ENCODE measurements at regions not wholly inside any gene's neighbourhood (a gene's known extent, or its start where the extent isn't known, plus 50 kb on each side); places are given as distances from the start of the nearest gene placed in this dataset.

DNA sequence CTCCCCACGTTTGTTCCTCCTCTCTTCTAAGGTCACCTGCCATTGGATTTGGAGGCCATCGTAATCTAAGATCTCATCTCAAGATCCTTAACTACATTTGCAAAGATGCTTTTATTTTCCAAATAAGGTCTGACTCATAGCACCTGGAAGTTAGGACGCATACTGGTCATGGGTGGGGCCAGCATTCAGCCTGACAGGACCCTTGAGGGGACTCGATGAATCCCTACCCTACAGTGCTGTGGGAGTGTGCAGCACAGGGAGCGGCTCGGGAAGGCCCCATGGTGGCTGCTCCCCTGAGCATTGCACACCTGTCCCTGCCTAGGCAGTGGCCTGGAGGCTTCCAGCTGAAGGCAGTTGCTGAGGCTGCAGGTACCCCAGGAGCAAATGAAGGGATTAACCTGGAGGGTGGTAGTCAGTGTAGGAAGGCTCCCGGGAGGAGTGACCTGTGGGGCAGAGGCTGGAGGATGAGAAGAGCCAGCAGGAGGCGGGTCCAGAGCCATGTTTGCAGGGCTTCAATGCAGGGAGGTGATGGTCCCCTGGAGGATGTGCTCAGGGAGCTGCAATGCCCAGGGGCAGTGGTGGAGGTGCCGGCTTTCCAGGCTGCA lies 362.2 kb downstream of the CTTN start:
- Histone ChIP-seq H3K4me3 (ENCODE audit: low read depth, low read length) (no peak overlapping the region), H3K36me3 (ENCODE audit: insufficient read depth) (no peaks in the 10 kb centered on the region), H3K27ac (ENCODE audit: low read depth) (no peak overlapping the region), H3K4me1 (ENCODE audit: insufficient read depth) (no peaks in the 10 kb centered on the region)
- WGBS = 86% methylated on average over 9 of the region's 9 CpGs
- no peak for DNase-seq (ENCODE audit: extremely low spot score)

DNA sequence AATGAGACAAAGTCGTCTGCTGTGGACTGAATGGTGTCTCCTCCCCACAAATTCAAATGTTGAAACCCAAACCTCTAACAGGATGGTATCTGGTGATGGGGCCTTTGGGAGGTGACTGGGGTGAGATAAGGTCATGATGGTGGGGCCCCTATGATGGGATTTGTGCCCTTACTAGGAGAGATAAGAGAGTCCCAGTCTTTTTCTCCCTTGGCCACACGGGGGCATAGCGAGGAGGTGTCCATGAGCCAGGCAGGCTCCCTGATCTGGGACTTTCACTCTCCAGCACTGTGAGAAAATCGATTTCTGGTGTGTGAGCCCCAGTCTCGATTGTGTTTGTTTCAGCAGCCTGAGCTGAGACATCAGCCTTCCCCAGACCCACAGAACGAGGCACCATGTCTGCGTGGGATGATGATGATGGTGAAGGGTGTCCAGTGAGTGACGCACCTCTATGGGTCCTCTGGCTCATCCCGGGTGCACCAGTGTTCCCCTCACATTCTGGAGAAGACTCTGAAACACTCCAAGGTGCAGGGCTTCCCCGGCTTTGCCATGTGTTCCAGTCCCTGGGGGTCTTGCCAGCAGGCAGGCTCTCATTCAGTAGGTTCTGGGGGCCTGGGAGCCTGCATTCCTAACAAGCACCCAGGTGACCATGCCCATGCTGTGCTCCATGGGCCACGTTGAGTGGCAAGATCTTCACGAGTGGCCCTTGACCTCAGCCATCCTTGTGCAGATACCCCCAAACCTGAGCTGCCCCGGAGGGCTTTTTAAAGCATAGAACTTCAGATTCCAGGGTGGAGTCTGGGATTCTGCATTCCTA lies 363.0 kb downstream of the CTTN start:
- Histone ChIP-seq H3K4me1 (ENCODE audit: insufficient read depth) (no peaks in the 10 kb centered on the region), H3K36me3 (ENCODE audit: insufficient read depth) (no peaks in the 10 kb centered on the region), H3K4me3 (ENCODE audit: low read depth, low read length) (no peak overlapping the region), H3K27ac (ENCODE audit: low read depth) (no peak overlapping the region)
- WGBS = 88% methylated on average over 13 of the region's 13 CpGs
- DNase-seq (ENCODE audit: extremely low spot score) = no peak

DNA sequence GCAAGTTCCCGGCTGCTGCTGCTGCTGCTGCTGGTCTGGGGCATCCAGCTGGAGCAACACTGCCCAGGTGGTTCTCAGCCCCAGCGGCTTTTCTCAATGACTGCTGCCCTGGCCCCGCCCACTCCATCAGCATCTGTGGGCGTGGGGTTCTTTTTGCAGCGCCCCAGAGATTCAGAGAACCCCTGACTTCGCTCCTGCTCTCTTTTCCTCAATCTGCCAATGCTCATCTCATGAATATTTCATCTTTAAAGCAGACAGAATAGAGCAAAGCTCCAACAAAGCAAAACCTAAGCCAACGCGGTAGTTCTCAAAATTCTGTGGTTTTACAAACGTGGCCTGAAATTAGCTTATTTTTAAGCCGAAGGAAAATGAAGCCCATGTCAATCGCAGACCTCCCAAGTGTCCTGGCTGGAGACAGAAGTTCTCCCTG lies 363.6 kb downstream of the CTTN start:
- no peak overlapping the region for H3K4me3 ChIP-seq (ENCODE audit: low read depth, low read length)
- DNase-seq (ENCODE audit: extremely low spot score) = no peak
- no peak overlapping the region for H3K27ac ChIP-seq (ENCODE audit: low read depth)
- H3K36me3 ChIP-seq (ENCODE audit: insufficient read depth) = no peaks in the 10 kb centered on the region
- WGBS = 74% methylated on average over 11 of the region's 11 CpGs
- no peaks in the 10 kb centered on the region for H3K4me1 ChIP-seq (ENCODE audit: insufficient read depth)

DNA sequence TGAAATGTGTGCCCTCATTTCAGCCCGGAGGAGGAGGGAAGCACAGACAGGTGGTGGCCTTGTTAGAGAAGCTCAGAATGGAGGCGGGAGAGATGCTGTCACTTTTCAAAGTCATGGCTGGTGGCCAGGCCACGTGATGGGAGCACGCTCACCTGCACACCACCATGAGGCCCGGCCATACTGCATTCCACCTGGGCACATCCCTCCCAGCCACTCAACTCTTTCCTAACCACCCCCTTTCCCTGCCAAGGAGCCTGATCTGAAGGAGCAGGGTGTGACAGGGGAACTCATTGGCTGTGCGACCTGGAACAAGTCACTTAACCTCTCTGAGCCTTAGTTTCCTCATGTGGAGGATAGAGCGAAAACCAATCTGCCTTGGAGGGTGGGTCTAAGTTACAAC lies 364.5 kb downstream of the CTTN start:
- no peaks in the 10 kb centered on the region for H3K36me3 ChIP-seq (ENCODE audit: insufficient read depth)
- no peak overlapping the region for H3K27ac ChIP-seq (ENCODE audit: low read depth)
- DNase-seq (ENCODE audit: extremely low spot score) = no peak
- H3K4me1 ChIP-seq (ENCODE audit: insufficient read depth) = no peaks in the 10 kb centered on the region
- H3K4me3 ChIP-seq (ENCODE audit: low read depth, low read length) = no peak overlapping the region
- whole genome bisulfite sequencing = 89% methylated on average over 7 of the region's 7 CpGs

DNA sequence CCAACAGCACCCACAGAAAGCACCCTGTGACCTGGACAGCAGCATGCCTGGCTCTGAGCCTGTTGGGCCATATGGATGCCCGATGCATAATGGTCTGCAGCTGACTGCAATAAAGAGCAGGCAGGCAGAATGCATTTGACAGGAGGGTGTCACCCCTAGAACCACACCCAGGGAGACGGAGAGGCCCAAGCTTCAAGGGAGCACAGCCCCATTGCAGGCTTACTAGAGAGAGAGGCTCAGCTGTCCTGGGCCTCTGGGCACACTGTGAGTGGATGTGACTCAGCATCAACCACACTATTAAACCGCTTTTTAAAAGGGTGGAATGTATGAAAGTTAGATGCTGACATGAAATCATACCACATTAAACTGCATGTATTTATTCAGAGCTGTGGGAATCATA lies 365.3 kb downstream of the CTTN start:
- H3K4me1 ChIP-seq (ENCODE audit: insufficient read depth) = no peaks in the 10 kb centered on the region
- H3K27ac ChIP-seq (ENCODE audit: low read depth) = no peak overlapping the region
- H3K36me3 ChIP-seq (ENCODE audit: insufficient read depth) = no peaks in the 10 kb centered on the region
- WGBS = 66% methylated on average over 3 of the region's 3 CpGs
- H3K4me3 ChIP-seq (ENCODE audit: low read depth, low read length) = no peak overlapping the region
- no peak for DNase-seq (ENCODE audit: extremely low spot score)

DNA sequence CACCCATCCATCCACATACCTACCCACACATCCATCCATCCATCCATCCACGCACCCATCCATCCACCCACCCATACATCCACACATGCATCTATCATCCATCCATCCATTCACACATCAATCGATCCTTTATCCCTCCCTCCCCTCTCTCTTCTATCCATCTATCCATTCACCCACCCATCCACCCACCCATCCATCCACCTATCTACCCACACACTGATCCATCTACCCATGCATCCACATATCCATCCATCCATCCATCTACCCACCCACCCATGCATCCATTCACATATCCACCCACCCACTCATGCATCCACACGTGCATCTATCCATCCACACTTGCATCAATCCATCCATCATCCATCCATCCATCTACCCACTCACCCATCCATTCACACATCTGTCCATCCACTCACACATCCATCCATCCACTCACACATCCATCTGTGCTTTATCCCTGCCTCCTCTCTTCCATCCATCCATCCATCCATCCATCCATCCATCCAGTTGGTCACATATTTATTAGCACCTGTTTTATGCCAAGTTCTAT lies 366.1 kb downstream of the CTTN start:
- Histone ChIP-seq H3K4me3 (ENCODE audit: low read depth, low read length) (no peak overlapping the region), H3K27ac (ENCODE audit: low read depth) (no peak overlapping the region), H3K4me1 (ENCODE audit: insufficient read depth) (no peaks in the 10 kb centered on the region), H3K36me3 (ENCODE audit: insufficient read depth) (no peaks in the 10 kb centered on the region)
- WGBS = 85% methylated on average over 3 of the region's 3 CpGs
- DNase-seq (ENCODE audit: extremely low spot score) = no peak

DNA sequence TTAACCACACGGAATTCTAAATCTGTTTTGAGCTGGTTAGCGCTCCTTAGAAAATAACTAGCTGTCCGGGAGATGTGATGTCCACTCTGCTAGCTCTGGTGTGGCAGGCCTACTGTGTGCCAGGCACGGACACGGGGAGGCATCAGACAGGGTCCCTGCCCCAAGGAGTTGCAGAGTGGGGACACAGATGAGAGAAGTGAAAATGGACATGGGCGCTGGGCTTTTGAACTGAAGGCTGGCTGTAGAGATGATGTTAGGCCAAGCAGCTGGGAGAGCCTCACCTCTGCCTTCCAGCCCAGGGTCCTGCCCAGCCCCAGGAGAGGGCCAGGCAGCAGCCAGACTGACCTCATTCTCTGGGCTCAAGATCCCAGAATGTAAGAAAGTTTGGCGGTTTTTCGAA lies 368.6 kb downstream of the CTTN start:
- H3K27ac ChIP-seq (ENCODE audit: low read depth) = no peak overlapping the region
- no peaks in the 10 kb centered on the region for H3K4me1 ChIP-seq (ENCODE audit: insufficient read depth)
- no peak for DNase-seq (ENCODE audit: extremely low spot score)
- no peaks in the 10 kb centered on the region for H3K36me3 ChIP-seq (ENCODE audit: insufficient read depth)
- H3K4me3 ChIP-seq (ENCODE audit: low read depth, low read length) = no peak overlapping the region
- 94% methylated on average over 8 of the region's 8 CpGs for WGBS

DNA sequence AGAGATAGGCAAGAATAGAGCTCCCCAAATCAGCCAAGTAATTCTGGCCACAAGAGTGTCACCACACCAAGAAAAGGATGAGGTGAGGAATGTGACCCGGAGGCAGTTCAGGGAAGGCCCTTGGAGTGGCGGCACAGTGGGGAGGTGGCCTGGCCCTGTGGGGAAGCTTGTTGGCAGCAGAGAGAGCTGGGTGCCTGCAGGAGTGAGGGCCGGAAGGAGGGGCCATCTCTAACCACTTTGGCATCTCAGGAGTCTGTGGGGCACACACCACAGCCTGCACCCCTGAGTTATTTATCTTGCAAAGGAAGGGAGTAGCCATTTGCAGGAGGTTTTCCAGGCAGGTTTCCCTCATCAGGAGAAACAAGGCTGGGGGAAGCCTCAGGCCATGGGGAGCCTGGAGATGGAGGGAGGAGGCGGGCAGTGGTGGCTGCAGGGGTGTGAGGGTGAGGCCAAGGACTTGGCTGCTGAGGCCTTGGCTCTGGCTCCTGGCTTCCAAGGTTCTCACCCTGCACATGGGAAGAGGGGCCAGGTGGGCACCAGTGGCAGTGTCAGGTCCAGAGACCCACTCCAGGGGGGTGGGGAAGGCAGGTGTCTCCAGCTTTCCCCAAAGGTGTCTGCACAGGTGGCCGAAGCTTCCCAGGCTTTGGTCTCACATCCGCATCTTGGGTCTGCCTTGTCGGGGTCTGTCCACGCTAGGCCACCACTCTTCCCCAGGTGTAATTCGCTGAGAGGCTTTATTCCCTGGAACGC lies 370.2 kb downstream of the CTTN start:
- Histone ChIP-seq H3K4me1 (ENCODE audit: insufficient read depth) (no peaks in the 10 kb centered on the region), H3K4me3 (ENCODE audit: low read depth, low read length) (no peak overlapping the region), H3K27ac (ENCODE audit: low read depth) (no peak overlapping the region), H3K36me3 (ENCODE audit: insufficient read depth) (no peaks in the 10 kb centered on the region)
- 92% methylated on average over 10 of the region's 10 CpGs for WGBS
- no peak for DNase-seq (ENCODE audit: extremely low spot score)

DNA sequence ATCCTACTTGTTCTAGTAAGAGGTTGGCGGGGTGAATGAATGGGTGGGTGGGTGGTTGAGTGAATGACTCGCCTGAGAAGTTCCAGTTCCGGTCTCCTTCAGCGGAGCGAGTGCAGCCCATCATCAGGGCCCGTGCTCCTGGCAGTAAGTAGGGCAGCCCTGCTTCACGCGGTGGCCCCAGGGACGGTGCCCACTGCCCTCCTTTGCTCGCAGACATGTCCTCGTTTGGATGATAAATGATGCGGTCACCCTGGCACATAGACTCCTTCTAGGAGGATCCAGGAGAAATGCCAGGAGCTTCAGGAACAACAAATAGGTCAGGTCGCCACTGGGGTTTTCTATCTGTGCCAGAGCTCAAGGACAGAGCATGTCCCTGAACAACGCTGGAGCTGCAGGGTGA lies 370.8 kb downstream of the CTTN start:
- 87% methylated on average over 14 of the region's 14 CpGs for WGBS

DNA sequence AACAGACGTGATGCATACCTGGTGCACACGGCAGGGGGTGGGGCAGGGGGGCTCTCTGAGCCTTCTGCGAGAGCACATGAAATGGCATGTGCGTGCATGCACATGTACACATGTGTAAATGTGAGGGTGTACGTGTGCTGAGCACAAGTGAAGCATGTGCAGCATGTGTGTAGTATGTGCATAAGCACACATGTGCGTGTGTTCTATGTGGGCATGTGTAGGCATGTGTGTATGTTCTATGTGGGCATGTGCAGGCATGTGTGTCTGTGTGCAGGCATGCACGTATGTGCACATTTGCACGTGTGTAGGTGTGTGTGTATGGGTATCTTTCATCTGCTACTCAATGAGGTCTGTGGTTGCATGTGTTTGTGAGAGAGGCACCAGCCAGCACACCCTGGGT lies 371.2 kb downstream of the CTTN start:
- Histone ChIP-seq H3K4me1 (ENCODE audit: insufficient read depth) (no peaks in the 10 kb centered on the region), H3K27ac (ENCODE audit: low read depth) (no peak overlapping the region), H3K4me3 (ENCODE audit: low read depth, low read length) (no peak overlapping the region), H3K36me3 (ENCODE audit: insufficient read depth) (no peaks in the 10 kb centered on the region)
- WGBS = 90% methylated on average over 8 of the region's 8 CpGs
- no peak for DNase-seq (ENCODE audit: extremely low spot score)

More for the DNA sequence above, 370.8 kb downstream of the CTTN start:
- DNase-seq (ENCODE audit: extremely low spot score) = no peak
- Histone ChIP-seq H3K4me1 (ENCODE audit: insufficient read depth) (no peaks in the 10 kb centered on the region), H3K36me3 (ENCODE audit: insufficient read depth) (no peaks in the 10 kb centered on the region), H3K27ac (ENCODE audit: low read depth) (no peak overlapping the region), H3K4me3 (ENCODE audit: low read depth, low read length) (no peak overlapping the region)

DNA sequence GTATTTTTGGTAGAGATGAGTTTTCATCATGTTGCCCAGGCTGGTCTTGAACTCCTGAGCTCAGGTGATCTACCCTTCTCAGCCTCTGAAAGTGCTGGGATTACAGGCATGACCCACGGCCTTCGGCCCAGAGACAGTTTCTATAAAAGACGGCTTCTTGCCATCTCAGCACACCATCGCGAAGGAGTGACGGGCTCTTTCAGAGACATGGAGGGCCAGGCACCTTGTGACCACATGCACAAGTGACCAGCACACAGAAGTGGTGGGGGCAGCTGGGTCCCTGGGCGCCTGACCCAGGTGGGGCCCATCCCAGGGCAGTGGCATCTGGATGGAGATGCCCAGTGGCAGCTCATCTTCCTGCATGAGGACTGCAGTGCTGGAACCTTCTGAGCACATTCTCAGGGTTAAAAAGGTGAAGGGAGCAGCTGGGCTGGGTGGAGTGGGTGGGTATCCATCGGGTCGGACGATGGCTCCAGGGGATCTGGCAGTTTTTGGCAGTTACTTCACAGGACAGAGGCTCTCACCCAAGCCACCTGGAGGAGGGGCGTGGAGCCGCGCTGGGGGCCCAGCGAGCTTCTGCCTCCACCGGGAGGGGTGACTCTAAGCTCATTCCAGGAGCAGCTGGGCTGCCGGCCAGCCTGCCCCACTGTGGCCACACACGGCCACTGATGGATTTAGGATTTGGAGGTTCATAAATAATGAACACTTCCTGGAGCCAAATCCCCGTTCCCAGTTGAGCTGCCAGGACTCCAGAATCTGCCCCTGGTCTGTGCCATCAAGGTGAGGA lies 373.0 kb downstream of the CTTN start:
- Histone ChIP-seq H3K4me3 (ENCODE audit: low read depth, low read length) (no peak overlapping the region), H3K4me1 (ENCODE audit: insufficient read depth) (no peaks in the 10 kb centered on the region), H3K36me3 (ENCODE audit: insufficient read depth) (no peaks in the 10 kb centered on the region), H3K27ac (ENCODE audit: low read depth) (no peak overlapping the region)
- 55% methylated on average over 18 of the region's 18 CpGs for WGBS
- no peak for DNase-seq (ENCODE audit: extremely low spot score)

DNA sequence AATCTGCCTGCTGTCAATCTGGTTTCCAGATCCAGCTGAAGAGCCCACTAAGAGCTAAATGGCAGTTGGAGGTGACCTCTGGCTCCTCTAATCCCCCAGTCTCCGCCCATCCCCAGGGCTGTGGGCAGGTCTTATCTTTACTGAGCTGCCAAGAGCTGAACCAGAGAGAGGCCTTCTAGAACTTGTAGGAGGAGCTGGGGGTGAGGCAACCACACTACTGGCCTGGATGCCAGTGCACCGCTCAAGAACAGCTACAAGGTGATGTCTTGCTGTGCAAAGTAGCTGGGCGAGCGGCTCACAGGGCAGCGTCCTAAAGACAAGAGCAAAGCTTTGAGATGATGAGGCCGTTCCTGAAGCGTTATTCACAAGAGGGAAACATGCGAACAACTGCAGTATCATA lies 374.6 kb downstream of the CTTN start:
- Histone ChIP-seq H3K27ac (ENCODE audit: low read depth) (no peak overlapping the region), H3K4me1 (ENCODE audit: insufficient read depth) (no peaks in the 10 kb centered on the region), H3K4me3 (ENCODE audit: low read depth, low read length) (no peak overlapping the region), H3K36me3 (ENCODE audit: insufficient read depth) (no peaks in the 10 kb centered on the region)
- 83% methylated on average over 8 of the region's 8 CpGs for WGBS
- no peak for DNase-seq (ENCODE audit: extremely low spot score)

DNA sequence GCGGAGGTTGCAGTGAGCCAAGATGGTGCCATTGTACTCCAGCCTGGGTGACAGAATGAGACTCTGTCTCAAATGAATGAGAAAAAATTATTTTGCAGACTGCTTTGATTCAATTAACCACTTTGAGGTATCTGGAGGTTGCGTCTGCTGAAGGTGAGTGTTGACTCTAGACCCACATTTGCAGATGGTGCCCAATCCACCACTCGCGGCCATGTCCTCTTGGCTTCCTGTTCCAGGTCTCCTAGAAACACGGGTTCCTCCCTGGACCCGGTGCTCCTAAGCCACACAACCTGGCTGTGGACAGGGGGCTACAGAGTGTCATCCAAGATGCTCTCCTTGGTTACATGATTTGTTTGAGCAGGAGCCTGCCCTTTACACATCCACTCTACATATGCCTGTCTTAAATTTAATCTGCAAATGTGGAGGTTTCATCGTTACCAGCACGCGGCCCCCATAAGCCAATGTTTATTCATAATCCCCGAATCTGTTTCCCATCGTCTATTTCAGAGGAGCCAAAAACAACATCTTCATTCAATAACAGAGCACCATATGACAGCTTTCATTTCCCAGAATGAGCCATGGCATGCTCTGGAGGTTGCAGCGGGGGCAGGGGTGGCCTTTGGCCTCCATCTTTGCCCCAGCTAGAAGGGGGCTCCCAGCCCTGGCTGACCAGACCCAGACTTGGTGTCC lies 377.2 kb downstream of the CTTN start:
- H3K36me3 ChIP-seq (ENCODE audit: insufficient read depth) = no peaks in the 10 kb centered on the region
- 89% methylated on average over 12 of the region's 12 CpGs for WGBS
- H3K4me3 ChIP-seq (ENCODE audit: low read depth, low read length) = no peak overlapping the region
- no peak overlapping the region for H3K27ac ChIP-seq (ENCODE audit: low read depth)
- H3K4me1 ChIP-seq (ENCODE audit: insufficient read depth) = no peaks in the 10 kb centered on the region
- no peak for DNase-seq (ENCODE audit: extremely low spot score)
